Osteocyte (in vitro differentiated cells): ENCODE measurements at regions not wholly inside any gene's neighbourhood (a gene's known extent, or its start where the extent isn't known, plus 50 kb on each side); places are given as distances from the start of the nearest gene placed in this dataset.

Experiments used
- DNase-seq: peaks from one replicate; pipeline ENCODE4 v3.0.0; 2021; ENCODE audit warnings: mixed read lengths; ENCODE audit not compliant: unreplicated experiment; ENCODE audit errors: extremely low spot score
- H3K27ac Mint-ChIP-seq: one replicate; pipeline ENCODE4 v1.8.0; 2021; ENCODE audit warnings: mild to moderate bottlenecking, mixed read lengths; ENCODE audit not compliant: unreplicated experiment
- H3K27me3 Mint-ChIP-seq: one replicate; pipeline ENCODE4 v1.8.0; 2021; ENCODE audit warnings: mixed read lengths; ENCODE audit not compliant: unreplicated experiment
- H3K36me3 Mint-ChIP-seq: one replicate; pipeline ENCODE4 v1.8.0; 2021; ENCODE audit warnings: mixed read lengths; ENCODE audit not compliant: unreplicated experiment
- H3K4me1 Mint-ChIP-seq: one replicate; pipeline ENCODE4 v1.8.0; 2021; ENCODE audit warnings: mixed read lengths; ENCODE audit not compliant: unreplicated experiment
- H3K4me3 Mint-ChIP-seq: one replicate; pipeline ENCODE4 v1.8.0; 2021; ENCODE audit warnings: mild to moderate bottlenecking, moderate library complexity, mixed read lengths; ENCODE audit not compliant: unreplicated experiment
- H3K9me3 Mint-ChIP-seq: one replicate; pipeline ENCODE4 v1.8.0; 2021; ENCODE audit warnings: mixed read lengths; ENCODE audit not compliant: unreplicated experiment
- CTCF ChIP-seq: fragments of 200-600 bp; sonication (generic); IDR thresholded peaks from 2 replicates; pipeline ENCODE4 v1.5.0; 2021; ENCODE audit warnings: antibody characterized with exemption, mild to moderate bottlenecking, moderate library complexity

- no peak for TF ChIP-seq CTCF
- no peak overlapping the region for H3K4me3 Mint-ChIP-seq
- peak overlapping the region; percentile 45 for H3K27ac Mint-ChIP-seq
- no peak for DNase-seq
- H3K4me1 Mint-ChIP-seq: peaks cover 48% of the 10 kb centered on the region
- no peaks in the 10 kb centered on the region for H3K27me3 Mint-ChIP-seq
- H3K9me3 Mint-ChIP-seq: no peaks in the 10 kb centered on the region
- H3K36me3 Mint-ChIP-seq: no peaks in the 10 kb centered on the region
These were observed 88.7 kb upstream of the MAP4K3 start for GRCh38 chr2:39525636-39526412.

GRCh38 chr2:39528701-39529100 is 91.6 kb upstream of the MAP4K3 start:
- Mint-ChIP-seq H3K9me3 (no peaks in the 10 kb centered on the region), H3K4me1 (peaks cover 34% of the 10 kb centered on the region), H3K27ac (no peak overlapping the region), H3K4me3 (no peak overlapping the region), H3K27me3 (no peaks in the 10 kb centered on the region), H3K36me3 (no peaks in the 10 kb centered on the region)
- DNase-seq: no peak
- no peak for TF ChIP-seq CTCF

GRCh38 chr2:39529836-39530235 is 92.8 kb upstream of the MAP4K3 start:
- no peaks in the 10 kb centered on the region for H3K36me3 Mint-ChIP-seq
- no peaks in the 10 kb centered on the region for H3K27me3 Mint-ChIP-seq
- H3K9me3 Mint-ChIP-seq: no peaks in the 10 kb centered on the region
- H3K4me3 Mint-ChIP-seq: no peak overlapping the region
- H3K27ac Mint-ChIP-seq: peak overlapping the region; percentile 79
- no peak for TF ChIP-seq CTCF
- H3K4me1 Mint-ChIP-seq: peaks cover 31% of the 10 kb centered on the region
- no peak for DNase-seq

GRCh38 chr2:39530411-39530866 is 93.4 kb upstream of the MAP4K3 start:
- Mint-ChIP-seq H3K9me3 (no peaks in the 10 kb centered on the region), H3K4me3 (no peak overlapping the region), H3K27ac (peak overlapping the region; percentile 79), H3K36me3 (no peaks in the 10 kb centered on the region), H3K27me3 (no peaks in the 10 kb centered on the region), H3K4me1 (peaks cover 30% of the 10 kb centered on the region)
- peak; percentile 48 for TF ChIP-seq CTCF
- DNase-seq: no peak

- peaks cover 25% of the 10 kb centered on the region for H3K4me1 Mint-ChIP-seq
- H3K9me3 Mint-ChIP-seq: no peaks in the 10 kb centered on the region
- H3K27me3 Mint-ChIP-seq: no peaks in the 10 kb centered on the region
- no peak for TF ChIP-seq CTCF
- H3K27ac Mint-ChIP-seq: peak overlapping the region; percentile 79
- no peaks in the 10 kb centered on the region for H3K36me3 Mint-ChIP-seq
- DNase-seq: no peak
- H3K4me3 Mint-ChIP-seq: no peak overlapping the region
These were observed 94.2 kb upstream of the MAP4K3 start for GRCh38 chr2:39531220-39531777.
